Trophoblast cell (in vitro differentiated cells and primary cell): ENCODE measurements at regions not wholly inside any gene's neighbourhood (a gene's known extent, or its start where the extent isn't known, plus 50 kb on each side); places are given as distances from the start of the nearest gene placed in this dataset.

Experiments used
- DNase-seq, 2 donors: peaks; one replicate each; pipeline ENCODE4 v3.0.0-alpha.2; 2016
- H2AFZ ChIP-seq: 2 replicates; pipeline ENCODE4 v1.6.1; 2013; ENCODE audit warnings: low read length, moderate library complexity, mild to moderate bottlenecking; ENCODE audit not compliant: insufficient read depth, poor library complexity
- H2AK5ac ChIP-seq: 2 replicates; pipeline ENCODE4 v1.6.1; 2013; ENCODE audit warnings: mild to moderate bottlenecking, low read length
- H2BK120ac ChIP-seq: 2 replicates; pipeline ENCODE4 v1.6.1; 2013; ENCODE audit warnings: low read length, mild to moderate bottlenecking, moderate library complexity; ENCODE audit not compliant: insufficient read depth, poor library complexity
- H2BK12ac ChIP-seq: 2 replicates; pipeline ENCODE4 v1.6.1; 2013; ENCODE audit warnings: mild to moderate bottlenecking, low read length, moderate library complexity
- H2BK5ac ChIP-seq: 2 replicates; pipeline ENCODE4 v1.6.1; 2013; ENCODE audit warnings: low read length, low read depth, moderate library complexity, mild to moderate bottlenecking; ENCODE audit not compliant: poor library complexity
- H3K14ac ChIP-seq: 2 replicates; pipeline ENCODE4 v1.6.1; 2013; ENCODE audit warnings: mild to moderate bottlenecking, low read length
- H3K18ac ChIP-seq: 2 replicates; pipeline ENCODE4 v1.6.1; 2013; ENCODE audit warnings: mild to moderate bottlenecking, low read length
- H3K23ac ChIP-seq: 2 replicates; pipeline ENCODE4 v1.6.1; 2013; ENCODE audit warnings: low read length
- H3K27ac ChIP-seq: 2 replicates; pipeline ENCODE4 v1.5.1; 2013; ENCODE audit warnings: low read depth, mild to moderate bottlenecking, inconsistent platforms, low read length, moderate library complexity
- H3K27me3 ChIP-seq: 2 replicates; pipeline ENCODE4 v1.6.1; 2013; ENCODE audit warnings: inconsistent platforms, mild to moderate bottlenecking, low read length, moderate library complexity; ENCODE audit not compliant: insufficient read depth
- H3K36me3 ChIP-seq, 2 experiments: 1 replicate in 1 of 2; 2 replicates in 1 of 2; pipeline ENCODE4 v1.6.1; 2013; ENCODE audit warnings: low read length in 2 of 2, mild to moderate bottlenecking in 2 of 2, moderate library complexity in 1 of 2; ENCODE audit not compliant: insufficient read depth in 2 of 2, control insufficient read depth in 1 of 2
- H3K4ac ChIP-seq: 2 replicates; pipeline ENCODE4 v1.6.1; 2013; ENCODE audit warnings: low read depth, mild to moderate bottlenecking, low read length, moderate library complexity
- H3K4me1 ChIP-seq, 2 experiments: 1 replicate in 1 of 2; 2 replicates in 1 of 2; pipeline ENCODE4 v1.6.1; 2013; ENCODE audit warnings: low read length in 2 of 2, mild to moderate bottlenecking in 2 of 2, moderate library complexity in 1 of 2; ENCODE audit not compliant: insufficient read depth in 2 of 2, control insufficient read depth in 1 of 2
- H3K4me2 ChIP-seq: 2 replicates; pipeline ENCODE4 v1.6.1; 2013; ENCODE audit warnings: inconsistent platforms, mild to moderate bottlenecking, low read length, moderate library complexity
- H3K4me3 ChIP-seq: 2 replicates; pipeline ENCODE4 v1.5.1; 2013; ENCODE audit warnings: mild to moderate bottlenecking, low read depth, low read length, inconsistent platforms
- H3K79me1 ChIP-seq: one replicate; pipeline ENCODE4 v1.6.1; 2013; ENCODE audit warnings: low read length
- H3K79me2 ChIP-seq: 2 replicates; pipeline ENCODE4 v1.6.1; 2013; ENCODE audit warnings: low read length, mild to moderate bottlenecking; ENCODE audit not compliant: control insufficient read depth, insufficient read depth, poor library complexity
- H3K9ac ChIP-seq: 2 replicates; pipeline ENCODE4 v1.6.1; 2013; ENCODE audit warnings: mild to moderate bottlenecking, low read length
- H3K9me3 ChIP-seq: 2 replicates; pipeline ENCODE4 v1.6.1; 2013; ENCODE audit warnings: low read depth, mild to moderate bottlenecking, control low read depth, inconsistent platforms, low read length; ENCODE audit not compliant: insufficient read depth
- H4K12ac ChIP-seq: 2 replicates; pipeline ENCODE4 v1.6.1; 2013; ENCODE audit warnings: low read depth, mild to moderate bottlenecking, low read length, moderate library complexity
- H4K8ac ChIP-seq: 2 replicates; pipeline ENCODE4 v1.6.1; 2013; ENCODE audit warnings: low read depth, mild to moderate bottlenecking, low read length, moderate library complexity
- H4K91ac ChIP-seq: one replicate; pipeline ENCODE4 v1.6.1; 2013; ENCODE audit warnings: low read depth, mild to moderate bottlenecking, low read length, moderate library complexity
- WGBS: extraction: QIAGEN DNeasy Blood & Tissue Kit; methylation state at CpG from one replicate; pipeline ENCODE4 v1.1.7; 2013; ENCODE audit warnings: missing lambda C conversion rate; ENCODE audit not compliant: insufficient read length, insufficient coverage; ENCODE audit errors: extremely low coverage; 5-methylcytosine and 5-hydroxymethylcytosine counted together

- Histone ChIP-seq H4K8ac (no peak overlapping the region), H2AK5ac (no peak overlapping the region), H3K27ac (no peak overlapping the region), H2BK120ac (no peak overlapping the region), H3K9me3 (no peaks in the 10 kb centered on the region), H4K91ac (no peak overlapping the region), H3K18ac (no peak overlapping the region), H2AFZ (no peak overlapping the region), H3K4me3 (no peak overlapping the region), H3K79me2 (no peaks in the 10 kb centered on the region), H3K27me3 (no peaks in the 10 kb centered on the region), H3K4me1 (no peaks in the 10 kb centered on the region), H3K4ac (no peak overlapping the region), H3K4me2 (no peak overlapping the region), H4K12ac (no peak overlapping the region), H2BK12ac (no peak overlapping the region), H3K36me3 (peaks cover 31 to 34% of the 10 kb centered on the region in 2 experiments), H3K9ac (no peak overlapping the region), H3K23ac (no peak overlapping the region), H3K14ac (no peak overlapping the region), H2BK5ac (no peak overlapping the region), H3K79me1 (no peaks in the 10 kb centered on the region)
- no CpG with 5 or more reads among the region's 9 CpGs for WGBS
- DNase-seq, result no peak
These were observed 143.2 kb downstream of the SHANK2 start for GRCh38 chr11:71109186-71109585.

GRCh38 chr11:71108013-71108865 lies 144.1 kb downstream of the SHANK2 start:
- WGBS, result no CpG with 5 or more reads among the region's 21 CpGs
- H3K27me3 ChIP-seq, result no peaks in the 10 kb centered on the region
- no peak overlapping the region for H3K4ac ChIP-seq
- H3K14ac ChIP-seq, result no peak overlapping the region
- no peak overlapping the region for H4K8ac ChIP-seq
- H3K9ac ChIP-seq, result no peak overlapping the region
- H2AK5ac ChIP-seq, result no peak overlapping the region
- H2BK5ac ChIP-seq, result no peak overlapping the region
- H4K12ac ChIP-seq, result peak overlapping the region; percentile 6
- H3K23ac ChIP-seq, result no peak overlapping the region
- no peaks in the 10 kb centered on the region for H3K9me3 ChIP-seq
- no peak overlapping the region for H4K91ac ChIP-seq
- H3K4me2 ChIP-seq, result no peak overlapping the region
- no peak overlapping the region for H2BK12ac ChIP-seq
- H3K4me3 ChIP-seq, result no peak overlapping the region
- no peaks in the 10 kb centered on the region for H3K79me1 ChIP-seq
- H2AFZ ChIP-seq, result no peak overlapping the region
- peak overlapping the region; percentile 17 for H3K18ac ChIP-seq
- peaks cover 31 to 34% of the 10 kb centered on the region in 2 experiments for H3K36me3 ChIP-seq
- H3K79me2 ChIP-seq, result no peaks in the 10 kb centered on the region
- DNase-seq, result no peak
- H3K4me1 ChIP-seq, result peaks cover under 1% of the 10 kb centered on the region in 2 experiments
- H3K27ac ChIP-seq, result no peak overlapping the region
- H2BK120ac ChIP-seq, result no peak overlapping the region

GRCh38 chr11:71106671-71107070 lies 145.7 kb downstream of the SHANK2 start:
- no peak overlapping the region for H4K91ac ChIP-seq
- no peaks in the 10 kb centered on the region for H3K79me1 ChIP-seq
- H3K23ac ChIP-seq, result no peak overlapping the region
- no peak overlapping the region for H3K18ac ChIP-seq
- H3K4me3 ChIP-seq, result no peak overlapping the region
- H3K4me2 ChIP-seq, result no peak overlapping the region
- no peaks in the 10 kb centered on the region for H3K27me3 ChIP-seq
- no peak overlapping the region for H4K8ac ChIP-seq
- no peak for DNase-seq
- H3K14ac ChIP-seq, result no peak overlapping the region
- no peak overlapping the region for H2AK5ac ChIP-seq
- H2BK12ac ChIP-seq, result no peak overlapping the region
- H3K9ac ChIP-seq, result no peak overlapping the region
- no peak overlapping the region for H2AFZ ChIP-seq
- no peaks in the 10 kb centered on the region for H3K79me2 ChIP-seq
- H3K27ac ChIP-seq, result no peak overlapping the region
- H2BK120ac ChIP-seq, result no peak overlapping the region
- no peak overlapping the region for H4K12ac ChIP-seq
- WGBS, result no CpG with 5 or more reads among the region's 6 CpGs
- no peak overlapping the region for H2BK5ac ChIP-seq
- H3K4me1 ChIP-seq, result peaks cover 2 to 3% of the 10 kb centered on the region in 2 experiments
- no peak overlapping the region for H3K4ac ChIP-seq
- peaks cover 24 to 29% of the 10 kb centered on the region in 2 experiments for H3K36me3 ChIP-seq
- no peaks in the 10 kb centered on the region for H3K9me3 ChIP-seq

- Histone ChIP-seq H3K9ac (no peak overlapping the region), H3K36me3 (peaks cover 5 to 9% of the 10 kb centered on the region in 2 experiments), H3K27me3 (no peaks in the 10 kb centered on the region), H3K27ac (no peak overlapping the region), H4K8ac (no peak overlapping the region), H4K91ac (no peak overlapping the region), H2BK120ac (no peak overlapping the region), H3K23ac (no peak overlapping the region), H3K18ac (no peak overlapping the region), H2BK12ac (no peak overlapping the region), H3K9me3 (no peaks in the 10 kb centered on the region), H3K79me2 (no peaks in the 10 kb centered on the region), H3K4ac (no peak overlapping the region), H3K4me3 (no peak overlapping the region), H4K12ac (no peak overlapping the region), H3K79me1 (no peaks in the 10 kb centered on the region), H2AK5ac (no peak overlapping the region), H3K4me1 (peaks cover 2 to 3% of the 10 kb centered on the region in 2 experiments), H3K4me2 (no peak overlapping the region), H2AFZ (no peak overlapping the region), H3K14ac (no peak overlapping the region), H2BK5ac (no peak overlapping the region)
- WGBS, result no CpG with 5 or more reads among the region's 7 CpGs
- no peak for DNase-seq
These were observed 149.1 kb downstream of the SHANK2 start for GRCh38 chr11:71103266-71103665.
